HG02642 (cell line): ENCODE measurements at regions not wholly inside any gene's neighbourhood (a gene's known extent, or its start where the extent isn't known, plus 50 kb on each side); places are given as distances from the start of the nearest gene placed in this dataset.
"Not testable (repeated sequence)": the region's sequence is repeated elsewhere in the genome, so short reads cannot be mapped to it uniquely, and the experiment has no call there.

Experiments
- ATAC-seq: cut with Tn5 transposase; IDR thresholded peaks from one replicate; pipeline ENCODE4 v1.9.1; 2021; ENCODE audit warnings: mild to moderate bottlenecking; ENCODE audit not compliant: unreplicated experiment, poor library complexity

DNA sequence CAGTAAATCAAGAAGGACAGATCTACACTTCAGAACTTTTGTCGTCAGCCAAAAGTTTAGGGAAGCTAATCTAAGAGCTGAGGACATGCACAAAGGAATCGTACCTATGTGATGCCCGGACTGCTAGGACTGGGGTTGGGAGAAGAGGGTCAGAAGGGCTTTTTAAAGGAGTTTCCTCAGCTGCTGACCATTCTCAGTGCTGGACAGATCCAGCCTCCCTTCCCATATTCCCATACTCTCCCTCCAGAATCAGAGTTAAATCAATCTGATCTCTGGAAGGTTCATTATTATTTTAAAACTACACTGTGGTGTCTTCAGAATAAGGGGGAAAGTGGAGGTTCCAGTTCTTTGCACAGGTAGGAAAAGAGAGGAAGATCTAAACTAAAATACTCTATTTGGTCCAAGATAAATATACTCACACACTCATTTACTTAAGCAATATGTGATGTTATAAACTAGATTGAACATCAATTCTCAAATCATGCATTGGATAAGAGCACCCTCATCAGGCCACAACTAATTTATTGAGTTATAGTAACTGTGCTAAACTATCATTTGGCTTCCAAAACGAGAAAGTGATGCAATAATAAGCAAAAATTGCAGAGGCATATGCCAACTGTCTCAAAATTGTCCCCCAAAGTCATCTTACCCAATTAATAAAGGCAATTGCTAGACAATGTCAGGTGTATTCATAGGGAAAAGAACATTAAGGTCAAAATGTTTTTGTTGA is 124.7 kb downstream of the HNRNPD start:
- ATAC-seq: no peak

DNA sequence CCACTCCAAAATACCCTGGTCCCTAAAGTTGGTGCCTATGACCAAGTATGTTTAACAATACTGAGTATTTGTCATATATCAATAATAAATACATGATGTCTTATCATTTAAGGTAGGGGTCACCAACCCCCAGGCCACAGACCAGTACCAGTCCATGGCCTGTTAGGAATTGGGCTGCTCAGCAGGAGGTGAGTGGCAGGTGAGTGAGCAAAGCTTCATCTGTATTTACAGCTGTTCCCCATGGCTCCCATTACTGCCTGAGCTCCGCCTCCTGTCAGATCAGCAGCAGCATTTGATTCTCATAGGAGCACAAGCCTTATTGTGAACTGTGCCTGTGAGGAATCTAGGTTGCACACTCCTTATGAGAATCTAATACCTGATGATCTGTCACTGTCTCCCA is 126.2 kb downstream of the HNRNPD start:
- ATAC-seq: no peak

DNA sequence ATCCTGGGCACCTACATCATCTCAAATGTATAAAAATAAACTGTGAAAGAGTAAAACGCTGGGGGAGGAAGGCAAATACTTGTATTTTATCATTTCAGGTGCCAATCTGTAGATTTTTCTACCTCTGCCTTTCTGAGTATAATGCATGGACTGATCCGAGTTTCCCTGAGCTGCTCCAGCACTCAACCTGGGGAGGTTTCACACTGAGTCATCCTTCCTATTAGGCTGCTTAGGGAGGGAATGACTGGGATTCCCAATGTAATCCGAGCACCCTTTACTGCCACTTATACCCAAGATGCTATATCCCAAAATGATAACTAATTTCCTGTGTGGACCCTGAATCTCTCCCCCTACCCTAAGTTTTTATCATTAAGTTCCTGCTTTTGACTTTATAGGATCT is 126.6 kb downstream of the HNRNPD start:
- no peak for ATAC-seq

DNA sequence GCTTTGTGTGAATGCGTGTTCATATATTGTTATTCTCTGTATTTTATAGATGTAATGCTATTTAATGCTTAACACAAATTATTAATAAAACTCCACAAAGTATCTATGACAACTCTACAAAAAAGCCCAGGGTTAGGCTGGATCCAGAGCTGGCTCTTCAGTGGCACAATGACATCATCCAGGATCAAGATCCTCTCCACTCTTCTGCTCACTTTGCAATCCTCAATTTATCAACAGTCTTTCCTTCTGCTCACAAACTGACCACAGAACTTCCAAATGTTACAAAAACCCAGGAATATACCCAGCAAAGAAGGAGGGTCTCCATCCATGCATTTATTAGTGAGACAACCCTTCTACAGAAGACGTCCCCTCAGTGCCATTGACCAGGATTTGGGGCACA is 132.3 kb downstream of the HNRNPD start:
- no peak for ATAC-seq

DNA sequence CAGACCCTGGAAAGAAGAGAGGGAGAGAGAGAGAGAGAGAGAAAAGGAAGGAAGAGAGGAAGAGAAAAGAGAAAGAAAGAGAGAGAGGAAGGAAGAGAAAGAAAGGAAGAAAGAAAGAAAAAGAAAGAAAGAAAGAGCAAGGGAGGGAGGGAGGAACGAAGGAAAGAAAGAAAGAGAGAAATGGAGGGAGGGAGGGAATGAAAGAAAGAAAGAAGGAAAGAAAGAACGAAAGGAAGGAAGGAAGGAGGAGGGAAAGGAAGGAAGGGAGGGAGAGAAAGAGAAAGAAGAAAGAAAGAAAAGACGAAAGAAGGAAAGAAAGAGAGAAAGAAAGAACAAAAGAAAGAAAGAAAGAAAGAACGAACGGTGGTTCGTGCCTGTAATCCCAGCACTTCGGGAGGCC is 133.4 kb downstream of the HNRNPD start:
- no peak for ATAC-seq

DNA sequence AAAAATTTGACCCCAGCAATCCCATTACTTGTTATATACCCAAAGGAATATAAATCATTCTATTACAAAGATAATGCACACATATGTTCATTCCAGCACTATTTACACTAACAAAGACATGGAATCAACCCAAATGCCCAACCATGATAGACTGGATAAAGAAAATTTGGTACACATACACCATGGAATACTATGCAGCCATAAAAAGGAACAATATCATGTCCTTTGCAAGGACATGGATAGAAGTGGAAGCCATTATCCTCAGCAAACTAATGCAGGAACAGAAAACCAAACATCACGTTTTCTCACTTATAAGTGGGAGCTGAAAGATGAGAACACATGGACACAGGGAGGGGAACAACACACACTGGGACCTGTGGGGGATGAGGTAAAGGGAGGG is 136.6 kb downstream of the HNRNPD start:
- ATAC-seq: not testable (repeated sequence)

DNA sequence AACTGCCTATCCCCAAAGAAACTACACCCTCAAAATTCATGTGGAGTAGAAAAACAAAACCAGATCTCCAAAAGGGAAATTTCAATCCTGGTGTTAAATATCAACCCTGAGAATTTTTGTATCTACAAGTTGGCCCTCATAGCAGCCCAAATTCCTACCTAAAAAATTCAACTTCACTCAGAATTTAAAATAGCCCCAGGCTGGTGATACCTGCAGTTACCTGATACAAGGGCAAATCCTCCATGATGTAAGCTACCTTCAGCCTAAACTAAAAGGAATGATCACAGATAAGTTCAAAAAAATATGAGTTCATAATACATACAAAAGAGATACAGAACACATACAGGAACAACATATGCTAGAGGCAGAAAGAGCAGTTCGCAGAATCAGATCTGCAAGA is 138.4 kb downstream of the HNRNPD start:
- ATAC-seq: no peak

DNA sequence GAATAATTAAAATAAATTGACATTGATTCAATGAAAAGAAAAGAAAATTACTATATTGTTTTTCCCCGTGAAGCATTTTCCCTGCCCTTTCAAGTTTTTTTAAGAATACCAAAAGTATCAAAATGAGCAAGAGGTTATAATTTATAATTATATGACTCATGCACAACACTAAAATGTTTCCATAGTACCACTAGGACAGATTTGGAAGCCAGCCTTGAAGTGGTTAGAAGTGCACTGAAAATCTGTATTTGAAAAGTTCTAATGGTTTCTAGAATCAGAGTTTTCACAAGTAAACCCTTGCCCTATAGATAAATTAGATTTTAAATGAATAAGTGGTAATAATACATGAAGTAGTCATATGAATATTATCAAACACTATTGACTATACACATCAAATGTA is 140.9 kb downstream of the HNRNPD start:
- ATAC-seq: no peak

DNA sequence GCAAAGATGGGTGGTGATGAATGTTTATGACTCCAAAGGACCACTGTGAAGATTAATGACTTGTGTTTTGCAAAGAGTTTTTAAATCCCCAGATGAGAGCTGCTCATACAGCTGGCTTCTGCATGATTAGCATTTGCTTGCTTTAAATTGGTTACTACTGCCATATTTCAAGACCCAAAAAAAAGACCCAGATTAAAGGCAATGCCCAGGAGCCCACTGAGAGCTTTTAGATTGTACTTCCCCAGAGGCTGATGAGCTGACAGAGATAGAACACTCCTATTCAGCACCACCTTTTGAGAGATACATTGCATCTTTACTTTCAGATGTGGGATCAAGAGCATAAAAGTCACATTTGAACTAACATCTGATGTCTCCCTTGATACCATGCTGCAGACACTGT is 142.0 kb downstream of the HNRNPD start:
- no peak for ATAC-seq

DNA sequence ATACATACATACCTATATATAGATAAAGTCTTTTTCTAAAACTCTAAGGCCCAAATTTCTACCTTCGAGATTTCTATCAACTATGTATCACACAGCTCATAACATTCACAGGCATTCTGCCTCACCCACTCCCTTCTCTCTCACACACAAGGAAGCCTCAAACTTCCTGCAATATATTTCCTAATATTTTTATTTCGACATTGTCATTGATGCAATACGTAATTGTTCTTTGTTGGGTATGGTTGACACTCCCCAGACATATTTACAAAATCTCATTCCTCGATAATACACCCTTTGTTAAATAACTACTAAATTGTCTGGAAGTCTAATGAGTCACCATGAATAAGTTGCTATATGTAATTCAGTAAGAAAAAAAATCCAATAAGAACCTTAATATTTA is 143.5 kb downstream of the HNRNPD start:
- no peak for ATAC-seq

DNA sequence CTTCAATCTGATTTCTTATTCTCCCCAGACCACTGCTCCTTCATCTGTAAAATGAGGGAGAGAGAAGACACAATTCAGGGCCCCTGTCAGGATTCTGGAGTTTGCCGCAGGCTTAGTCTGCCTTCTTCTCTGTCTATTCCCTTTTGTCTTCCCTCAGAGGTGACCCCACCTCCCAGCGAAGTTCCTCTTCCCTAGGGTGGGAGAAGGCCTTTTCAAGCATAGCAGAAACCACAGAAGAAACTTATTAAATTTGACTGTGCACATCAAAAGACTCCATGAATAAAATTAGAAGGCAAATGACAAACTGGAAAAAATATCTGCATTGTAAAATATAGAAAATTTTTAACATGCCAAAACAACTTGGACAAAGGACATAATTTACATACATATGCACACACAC is 148.8 kb downstream of the HNRNPD start:
- no peak for ATAC-seq

DNA sequence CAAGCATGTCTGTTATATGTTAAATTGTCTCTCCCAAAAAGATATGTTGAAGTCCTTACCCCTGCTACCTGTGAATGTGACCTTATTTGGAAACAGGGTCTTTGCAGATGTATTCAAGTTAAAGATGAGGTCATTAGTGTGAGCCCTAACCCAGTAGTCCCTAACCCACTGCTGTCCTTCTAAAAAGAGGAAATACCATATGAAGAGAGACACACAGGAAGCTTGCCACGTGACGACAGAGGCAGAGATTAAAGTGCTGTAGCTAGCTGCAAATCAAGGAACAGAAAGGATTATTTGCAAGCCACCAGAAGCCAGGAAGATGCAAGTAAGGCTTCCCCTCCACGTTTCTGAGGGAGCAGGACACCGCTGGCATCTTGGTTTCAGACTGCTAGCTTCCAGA is 150.1 kb downstream of the HNRNPD start:
- no peak for ATAC-seq

DNA sequence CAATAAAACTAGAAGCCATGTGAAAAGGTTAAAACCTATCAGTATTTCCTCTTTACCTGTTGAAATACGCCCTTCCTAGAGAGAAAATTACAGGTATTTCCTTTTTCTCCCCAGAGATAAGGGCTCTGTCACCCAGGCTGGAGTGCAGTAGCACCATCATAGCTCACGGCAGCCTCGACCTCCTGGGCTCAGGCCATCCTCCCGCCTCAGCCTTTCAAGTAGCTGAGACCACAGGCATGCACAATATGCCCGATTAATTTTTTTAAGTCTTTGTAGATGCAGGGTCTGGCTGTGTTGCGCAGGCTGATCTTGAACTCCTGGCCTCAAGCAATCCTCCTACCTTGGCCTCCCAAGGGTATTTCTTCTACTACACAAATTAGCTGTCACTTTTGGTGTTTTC is 154.4 kb downstream of the HNRNPD start:
- ATAC-seq: no peak

DNA sequence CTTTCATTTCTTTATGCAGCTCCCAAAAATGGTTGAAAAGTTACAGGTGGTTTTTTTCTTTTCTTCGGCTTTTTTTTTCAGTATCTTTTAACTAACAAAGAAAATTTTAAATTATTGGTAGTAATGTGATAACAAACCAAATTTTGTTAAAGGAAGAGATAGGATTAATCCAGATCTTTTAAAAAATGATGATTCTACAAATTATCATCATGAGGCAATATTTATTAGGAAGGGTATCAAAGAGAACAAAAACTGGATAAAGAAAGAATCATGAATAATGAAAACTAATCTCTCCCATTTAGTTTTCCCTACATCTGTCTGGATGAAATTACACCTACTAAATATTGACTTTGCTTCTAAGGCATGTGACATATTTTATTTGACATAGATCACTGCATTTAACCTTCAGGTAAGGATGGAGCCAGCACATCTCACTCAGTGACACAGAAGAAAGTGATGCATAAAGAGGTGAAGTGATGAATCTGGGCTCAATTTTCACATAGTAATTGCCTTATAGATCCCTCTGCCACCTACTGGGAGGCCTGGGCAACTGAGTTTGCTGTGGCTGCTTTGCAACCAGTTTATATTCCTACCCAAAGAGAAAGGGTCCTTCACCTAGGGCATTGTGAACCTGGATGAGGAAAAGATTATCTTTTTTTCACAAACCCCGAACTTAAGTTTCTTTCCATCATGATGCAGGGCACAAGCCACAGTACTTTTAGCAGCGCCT is 155.6 kb downstream of the HNRNPD start:
- ATAC-seq: no peak

DNA sequence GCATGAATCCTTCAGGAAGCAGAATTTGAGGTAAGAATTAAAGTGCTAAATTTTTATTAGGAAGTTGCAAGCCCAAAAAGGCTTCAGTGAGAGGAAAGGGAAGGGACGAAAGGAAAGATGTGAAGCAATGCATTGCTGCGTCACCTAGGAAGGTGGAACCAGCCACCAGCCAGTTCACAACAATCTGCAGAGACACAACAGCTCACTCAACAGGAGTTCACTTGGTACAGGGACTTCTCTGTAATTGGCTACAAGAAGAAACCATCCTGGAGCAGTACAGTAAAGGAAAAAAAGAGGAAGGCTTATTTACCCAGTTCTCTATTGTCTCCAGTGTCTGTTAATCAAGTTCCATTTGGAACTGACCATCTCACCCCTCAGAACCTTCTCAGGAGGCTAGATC is 157.6 kb downstream of the HNRNPD start:
- no peak for ATAC-seq

DNA sequence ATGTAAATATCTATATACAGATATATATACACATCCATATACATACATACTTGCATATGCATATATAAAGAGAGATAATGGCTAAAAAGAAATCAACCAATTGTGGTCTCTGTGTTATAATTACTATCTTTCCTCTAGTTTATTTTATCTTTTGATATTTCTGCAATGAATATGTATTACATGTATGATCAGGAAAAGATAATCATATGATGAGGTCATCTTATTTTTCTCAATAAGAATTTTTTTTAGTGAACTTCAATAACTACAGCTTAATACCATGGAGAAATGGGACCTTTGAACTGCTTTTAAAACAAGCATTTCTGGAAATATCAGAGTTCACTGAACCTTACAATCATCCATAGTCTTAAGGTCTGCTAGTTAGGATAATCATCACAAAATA is 158.0 kb downstream of the HNRNPD start:
- no peak for ATAC-seq

DNA sequence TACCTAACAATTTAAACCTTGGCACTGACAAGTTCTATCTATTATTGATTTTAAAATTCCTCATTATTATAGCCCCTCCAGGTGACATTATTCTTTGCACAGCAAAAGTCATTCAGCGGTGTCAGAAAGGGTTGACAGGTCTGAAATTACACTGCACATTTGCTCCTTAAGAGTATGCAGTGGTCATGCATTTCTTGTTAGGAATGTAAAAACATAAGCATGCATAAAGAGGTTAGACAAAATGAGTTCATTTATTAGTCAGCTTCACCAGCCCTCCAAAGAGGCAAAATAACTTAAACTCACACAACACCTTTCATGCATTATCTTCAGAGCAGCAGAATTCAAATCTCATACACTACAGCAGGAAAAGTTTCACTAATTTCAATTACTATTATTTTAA is 158.8 kb downstream of the HNRNPD start:
- ATAC-seq: no peak

DNA sequence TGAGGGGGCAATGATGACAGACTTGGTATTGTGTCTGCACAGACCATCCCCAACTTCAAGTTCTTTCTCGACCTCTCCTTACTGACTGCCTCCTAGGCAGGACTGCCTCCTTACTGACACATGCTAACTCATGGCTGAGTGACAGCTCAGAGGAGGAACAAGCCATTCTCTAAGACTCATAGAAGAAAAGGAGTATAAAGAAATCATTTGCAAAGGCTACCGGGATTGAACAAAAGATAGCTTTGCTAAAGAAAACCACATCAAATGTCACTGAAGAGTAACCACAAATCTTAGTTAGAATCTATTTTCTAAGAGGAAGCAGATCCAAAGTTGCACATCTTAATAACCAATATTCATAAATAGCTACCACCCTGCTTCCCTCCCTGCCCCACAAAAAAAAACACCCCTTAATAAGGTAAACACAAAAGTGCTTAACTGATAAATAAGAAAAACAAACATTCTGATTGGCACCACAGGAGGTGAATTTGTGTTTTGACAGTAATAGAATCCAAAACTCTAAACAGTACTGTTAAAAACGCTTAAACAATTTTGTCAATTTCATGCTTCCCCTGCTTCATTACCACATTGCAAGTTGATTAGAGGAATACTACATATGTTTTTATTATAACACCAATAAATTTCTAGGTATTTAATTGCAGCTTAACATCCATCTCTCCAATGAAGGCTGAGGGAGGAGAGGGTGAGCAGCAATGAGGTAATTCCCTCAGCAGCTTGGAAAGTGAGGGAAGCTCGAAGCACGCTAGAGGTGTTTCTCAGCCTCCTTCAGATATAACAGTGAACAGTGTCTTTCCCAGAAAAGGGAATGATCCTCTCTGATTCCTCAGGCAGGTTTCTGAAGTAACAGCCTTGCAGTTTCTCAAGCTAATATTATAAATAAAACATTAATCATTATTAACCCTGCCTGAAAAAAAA is 160.0 kb downstream of the HNRNPD start:
- ATAC-seq: no peak

DNA sequence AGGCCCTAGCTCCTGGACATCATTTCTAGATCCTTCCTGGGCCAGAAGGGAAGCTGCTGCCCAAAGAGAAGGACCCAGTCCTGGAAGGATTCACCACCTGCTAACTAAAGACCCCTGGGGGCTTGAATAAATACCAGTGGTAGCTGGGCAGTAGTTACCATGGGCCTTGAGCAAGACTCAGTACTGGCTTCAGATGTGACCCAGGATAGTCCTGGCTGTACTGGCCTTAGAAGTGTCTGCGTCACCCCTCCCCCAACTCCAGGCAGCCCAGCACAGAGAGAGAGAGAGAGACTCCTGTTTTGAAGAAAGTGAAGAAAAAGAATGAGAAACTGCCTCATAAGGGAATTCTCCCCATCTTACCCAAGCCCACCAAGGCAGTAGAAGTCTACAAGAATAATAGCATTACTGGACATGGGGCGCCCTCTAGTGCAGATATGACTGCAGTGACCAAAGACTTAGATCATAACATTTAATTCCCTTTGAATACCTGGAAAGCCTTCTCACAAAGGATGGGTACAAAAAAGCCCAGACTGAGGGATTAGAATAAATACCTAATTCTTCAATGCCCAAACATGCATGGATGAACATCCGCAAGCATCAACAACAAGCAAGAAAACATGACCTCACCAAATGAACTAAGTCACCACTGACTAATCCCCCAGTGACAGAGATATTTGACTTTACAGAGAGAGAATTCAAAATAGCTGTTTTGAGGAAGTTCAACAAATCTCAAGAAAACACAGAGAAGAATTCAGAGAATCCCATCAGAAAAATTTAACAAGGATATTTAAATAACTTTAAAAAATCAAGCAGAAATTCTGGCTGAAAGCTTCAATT is 171.8 kb downstream of the HNRNPD start:
- ATAC-seq: no peak

DNA sequence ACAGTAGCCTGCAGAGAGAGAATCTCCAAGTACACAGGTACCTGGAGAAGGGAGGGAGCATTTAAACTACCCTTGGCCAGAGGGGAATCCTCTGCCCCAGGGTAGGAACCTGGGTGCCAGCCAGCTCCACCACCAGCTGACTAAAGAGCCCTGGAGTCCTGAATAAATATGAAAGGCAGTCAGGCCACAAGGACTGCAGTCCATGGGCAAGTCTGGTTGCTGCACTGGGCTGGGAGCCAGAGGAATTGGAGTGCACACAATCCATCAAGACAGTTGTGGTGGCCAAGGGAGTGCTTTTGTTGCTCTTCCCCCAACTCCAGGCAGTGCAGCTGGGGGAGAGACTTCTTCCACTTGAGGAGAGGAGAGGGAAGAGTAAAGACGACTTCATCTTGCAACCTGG is 172.5 kb downstream of the HNRNPD start:
- no peak for ATAC-seq
